A673 (cell line): ENCODE measurements at regions not wholly inside any gene's neighbourhood (a gene's known extent, or its start where the extent isn't known, plus 50 kb on each side); places are given as distances from the start of the nearest gene placed in this dataset.

Experiments used
- BruUV-seq: library from RNA; stranded (reverse); fragments of 400-500 nt; replicated peaks from 2 replicates; lab custom pipeline; 2021; lab: Mats Ljungman, UMichigan
- CTCF ChIA-PET: fragments of 300-600 bp; sonication (Branson Sonifier 250); formaldehyde crosslinking; loops from one replicate; lab custom pipeline; 2022; ENCODE audit warnings: antibody characterized with exemption; lab: Charles Lee
- POLR2A ChIA-PET: fragments of 300-600 bp; sonication (Branson Sonifier 250); formaldehyde crosslinking; loops from one replicate; lab custom pipeline; 2022; ENCODE audit warnings: antibody characterized with exemption; ENCODE audit not compliant: low non-redundant PET; lab: Charles Lee
- DNase-seq: peaks from one replicate; pipeline ENCODE4 v3.0.0-alpha.2; 2015; ENCODE audit warnings: low spot score
- H3K27ac ChIP-seq: fragments of 200-600 bp; sonication (generic); 2 replicates; pipeline ENCODE4 v1.5.1; 2016; ENCODE audit warnings: mixed run types, low read depth, mild to moderate bottlenecking, mixed read lengths, antibody characterized with exemption, low read length; ENCODE audit not compliant: poor library complexity, severe bottlenecking
- H3K27me3 ChIP-seq: fragments of 200-600 bp; sonication (generic); replicated peaks from 2 replicates; pipeline ENCODE4 v1.6.1; 2017; ENCODE audit warnings: mixed run types, low read depth, mild to moderate bottlenecking, mixed read lengths, antibody characterized with exemption, low read length; ENCODE audit not compliant: insufficient read depth, poor library complexity
- H3K36me3 ChIP-seq: fragments of 200-600 bp; sonication (generic); 2 replicates; pipeline ENCODE4 v1.6.1; 2016; ENCODE audit warnings: mixed run types, mild to moderate bottlenecking, mixed read lengths, antibody characterized with exemption, low read length; ENCODE audit not compliant: insufficient read depth, poor library complexity, severe bottlenecking
- H3K4me1 ChIP-seq: fragments of 200-600 bp; sonication (generic); 2 replicates; pipeline ENCODE4 v1.6.1; 2017; ENCODE audit warnings: mixed run types, mild to moderate bottlenecking, mixed read lengths, antibody characterized with exemption, low read length; ENCODE audit not compliant: insufficient read depth, poor library complexity, severe bottlenecking
- H3K4me3 ChIP-seq: fragments of 200-600 bp; sonication (generic); 2 replicates; pipeline ENCODE4 v1.5.1; 2016; ENCODE audit warnings: low read depth, mixed run types, mild to moderate bottlenecking, mixed read lengths, low read length; ENCODE audit not compliant: poor library complexity, severe bottlenecking
- H3K9me3 ChIP-seq: fragments of 200-600 bp; sonication (generic); 2 replicates; pipeline ENCODE4 v1.6.1; 2016; ENCODE audit warnings: mixed run types, low read depth, mild to moderate bottlenecking, mixed read lengths, antibody characterized with exemption, low read length; ENCODE audit not compliant: poor library complexity, severe bottlenecking
- CTCF ChIP-seq: fragments of 300-800, 200-600 bp; sonication (generic); conservative IDR thresholded peaks from 2 replicates; pipeline ENCODE4 v1.5.1; 2017; ENCODE audit warnings: low read depth, mild to moderate bottlenecking, antibody characterized with exemption, low read length, moderate library complexity, mixed read lengths
- EZH2 ChIP-seq: fragments of 200-600 bp; sonication (generic); IDR thresholded peaks from 2 replicates; pipeline ENCODE4 v1.6.1; 2017; ENCODE audit warnings: borderline replicate concordance, low read depth, mild to moderate bottlenecking, mixed read lengths, antibody characterized with exemption, low read length; ENCODE audit not compliant: poor library complexity, severe bottlenecking
- intact Hi-C: fragments of 100-400 bp; cut with micrococcal nuclease; formaldehyde crosslinking; loops from one replicate; pipeline ENCODE4 v1.10.0; 2022; ENCODE audit not compliant: unreplicated experiment

GRCh38 chr5:164868761-164869160, 1363.3 kb downstream of the MAT2B start:
- CTCF ChIA-PET = no interaction called here

GRCh38 chr5:164869325-164869724, 1363.9 kb downstream of the MAT2B start:
- TF ChIP-seq EZH2 (no peak), CTCF (no peak)
- no peak overlapping the region for H3K27ac ChIP-seq
- CTCF ChIA-PET = no interaction called here
- POLR2A ChIA-PET = no interaction called here
- BruUV-seq = no TSS peak
- no peaks in the 10 kb centered on the region for H3K27me3 ChIP-seq
- no peaks in the 10 kb centered on the region for H3K4me1 ChIP-seq
- intact Hi-C loops = no loop called here
- no peaks in the 10 kb centered on the region for H3K9me3 ChIP-seq
- no peak for DNase-seq
- H3K4me3 ChIP-seq = no peak overlapping the region
- no peaks in the 10 kb centered on the region for H3K36me3 ChIP-seq

More at GRCh38 chr5:164868761-164869160, 1363.3 kb downstream of the MAT2B start:
- Histone ChIP-seq H3K9me3 (no peaks in the 10 kb centered on the region), H3K4me1 (no peaks in the 10 kb centered on the region), H3K27ac (no peak overlapping the region), H3K36me3 (no peaks in the 10 kb centered on the region), H3K4me3 (no peak overlapping the region), H3K27me3 (no peaks in the 10 kb centered on the region)
- no peak for TF ChIP-seq CTCF
- TF ChIP-seq EZH2 = no peak
- no peak for DNase-seq
- POLR2A ChIA-PET = interaction anchor here (0.7 kb wide), 1 partner anchor 33 kb away, joined by 3 read pairs; no protein-coding TSS in a partner anchor
- BruUV-seq = no TSS peak
- intact Hi-C loops = no loop called here

- no peak for DNase-seq
- Histone ChIP-seq H3K4me1 (no peaks in the 10 kb centered on the region), H3K27me3 (no peaks in the 10 kb centered on the region), H3K4me3 (no peak overlapping the region), H3K36me3 (no peaks in the 10 kb centered on the region), H3K9me3 (no peaks in the 10 kb centered on the region), H3K27ac (no peak overlapping the region)
- CTCF ChIA-PET = no interaction called here
- POLR2A ChIA-PET = no interaction called here
- TF ChIP-seq EZH2 (no peak), CTCF (no peak)
- intact Hi-C loops = no loop called here
- BruUV-seq = no TSS peak
Measured at GRCh38 chr5:164876793-164877192, 1371.4 kb downstream of the MAT2B start.
